ENCODE measurements at regions not wholly inside any gene's neighbourhood (a gene's known extent, or its start where the extent isn't known, plus 50 kb on each side); places are given as distances from the start of the nearest gene placed in this dataset.

DNA sequence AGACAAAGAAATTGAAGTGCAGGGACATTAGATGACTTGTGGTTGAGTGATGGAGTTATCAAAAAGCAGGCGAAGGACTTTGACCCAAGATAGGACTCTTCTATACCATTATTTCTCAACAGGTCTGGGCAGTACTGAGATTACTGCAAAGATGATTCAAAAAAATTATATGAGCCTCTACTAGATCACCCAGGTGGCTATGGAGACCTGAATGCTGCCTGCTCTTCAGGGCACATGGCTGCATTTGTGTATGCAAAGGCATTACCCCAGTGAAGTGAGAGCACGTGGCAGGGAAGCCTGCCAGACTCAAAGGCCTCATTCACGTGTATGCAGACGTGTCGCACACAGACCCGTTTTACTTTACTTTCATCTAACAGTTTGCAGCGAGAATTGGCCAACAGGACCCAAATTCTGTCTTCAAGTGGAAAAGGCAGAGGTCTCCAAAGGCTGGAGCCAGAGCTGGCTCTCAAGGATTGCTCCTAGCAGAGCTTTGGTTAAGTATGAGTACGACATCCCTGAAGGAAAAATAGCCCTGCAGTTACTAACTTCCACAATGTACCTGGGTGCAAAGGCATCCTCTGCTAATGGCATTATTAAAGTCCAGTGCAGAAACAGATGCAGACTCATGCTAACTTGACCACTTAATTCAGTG is 113.8 kb upstream of the ARMC2 start:
- DNase-seq, result no peak

DNA sequence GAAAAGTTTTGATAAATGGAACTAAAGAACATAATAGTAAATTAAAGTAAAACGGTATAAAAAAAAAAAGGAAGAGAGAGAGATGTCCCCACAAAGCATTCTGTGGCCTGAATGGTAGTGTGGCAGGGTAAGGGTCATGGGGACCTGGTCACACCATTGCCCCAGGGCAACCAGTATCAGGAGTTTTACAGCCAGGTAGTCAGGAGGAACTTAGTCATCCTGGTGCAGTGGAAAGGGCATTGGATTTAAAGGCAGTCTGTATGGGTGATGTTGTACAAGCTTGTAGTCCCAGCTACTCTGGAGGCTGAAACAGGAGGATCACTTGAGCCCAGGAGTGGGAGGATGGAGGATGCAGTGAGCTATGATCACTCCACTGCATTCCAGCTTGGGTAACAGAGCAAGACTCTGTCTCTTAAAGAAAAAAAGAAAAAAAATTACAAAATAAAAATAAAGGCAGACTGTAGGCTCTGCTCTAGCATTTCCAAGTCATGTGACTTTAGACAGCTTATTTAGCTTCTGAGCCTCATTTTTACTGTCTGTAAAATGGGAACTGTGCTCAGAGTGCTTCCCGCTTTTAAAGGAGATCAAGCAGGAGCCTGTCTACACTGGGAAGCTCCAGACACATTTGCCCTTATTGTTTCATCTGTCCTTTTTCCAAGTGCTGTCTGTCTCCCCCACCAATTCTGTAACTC is 112.8 kb upstream of the ARMC2 start:
- no peak for DNase-seq

DNA sequence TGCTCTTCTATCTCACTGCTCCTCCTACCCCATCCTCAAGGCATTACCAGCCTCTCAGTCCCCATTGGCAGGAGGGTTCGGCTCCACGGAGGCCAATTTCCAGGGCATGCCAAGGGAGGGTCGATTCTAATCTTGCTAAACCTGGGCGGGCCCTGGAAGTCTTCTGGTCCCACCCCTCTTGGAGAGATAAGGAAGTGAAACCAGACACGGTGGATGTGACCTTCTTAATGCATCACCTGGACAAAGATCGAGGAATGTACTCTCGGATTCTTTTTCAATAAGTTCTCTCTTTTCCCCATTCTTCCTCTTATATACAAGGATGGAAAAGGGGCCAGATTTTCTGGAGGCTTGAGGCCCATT is 112.2 kb upstream of the ARMC2 start:
- DNase-seq, result no peak

DNA sequence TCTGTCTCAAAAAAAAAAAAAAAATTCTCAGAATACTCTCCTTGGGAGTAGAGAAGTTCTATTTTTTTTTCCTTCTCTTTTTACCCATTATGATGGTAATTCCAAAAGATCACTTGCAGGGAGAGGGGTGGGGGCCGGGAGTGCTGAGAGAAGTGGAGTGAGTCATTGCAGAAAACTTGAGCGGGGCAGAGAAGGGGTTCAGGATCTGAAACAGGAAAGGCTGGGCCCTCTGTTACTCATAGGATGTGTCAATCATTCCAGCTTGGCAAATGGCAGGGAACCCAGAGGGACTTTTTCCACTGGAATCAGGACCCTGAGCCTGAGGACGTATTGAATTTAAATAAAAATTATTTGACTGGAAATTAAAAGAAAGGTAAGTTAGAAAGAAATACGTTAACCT is 111.4 kb upstream of the ARMC2 start:
- no peak for DNase-seq

DNA sequence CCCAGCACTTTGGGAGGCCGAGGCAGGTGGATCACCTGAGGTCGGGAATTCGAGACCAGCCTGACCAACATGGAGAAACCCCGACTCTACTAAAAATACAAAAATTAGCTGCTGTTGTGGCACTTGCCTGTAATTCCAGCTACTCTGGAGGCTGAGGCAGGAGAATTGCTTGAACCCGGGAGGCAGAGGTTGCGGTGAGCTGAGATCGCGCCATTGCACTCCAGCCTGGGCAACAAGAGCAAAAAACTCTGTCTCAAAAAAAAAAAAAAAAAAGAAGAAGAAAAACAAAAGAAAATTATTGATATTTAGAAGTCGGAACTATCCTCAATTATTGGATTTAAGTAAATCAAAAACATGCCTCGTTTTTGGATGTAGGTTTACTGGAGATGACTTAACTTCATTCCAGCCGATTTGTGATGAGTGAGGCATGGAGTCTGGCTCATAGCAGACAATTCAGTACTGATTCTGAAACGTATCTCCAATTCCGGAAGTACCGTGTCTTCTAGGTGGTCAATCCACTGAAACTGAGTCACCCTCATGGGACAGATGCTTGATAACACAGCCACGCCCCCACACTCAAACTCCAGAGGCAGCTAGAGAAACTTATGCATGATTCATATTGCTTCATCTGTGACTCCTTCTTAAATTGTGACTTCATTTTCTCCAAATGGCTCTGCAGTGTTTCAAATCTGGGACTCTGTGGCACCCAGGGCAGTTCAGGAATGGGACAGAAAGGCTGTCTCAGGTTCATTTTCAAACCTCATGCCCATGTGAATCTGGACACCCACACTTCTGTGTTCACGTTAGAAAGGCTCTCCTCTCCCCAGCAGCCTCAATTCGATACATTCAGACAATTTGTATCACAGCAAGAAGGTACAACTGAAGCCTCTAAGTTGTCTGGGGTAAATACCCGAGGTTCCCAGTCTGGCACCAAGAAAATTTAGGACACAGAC is 110.4 kb upstream of the ARMC2 start:
- no peak for DNase-seq

DNA sequence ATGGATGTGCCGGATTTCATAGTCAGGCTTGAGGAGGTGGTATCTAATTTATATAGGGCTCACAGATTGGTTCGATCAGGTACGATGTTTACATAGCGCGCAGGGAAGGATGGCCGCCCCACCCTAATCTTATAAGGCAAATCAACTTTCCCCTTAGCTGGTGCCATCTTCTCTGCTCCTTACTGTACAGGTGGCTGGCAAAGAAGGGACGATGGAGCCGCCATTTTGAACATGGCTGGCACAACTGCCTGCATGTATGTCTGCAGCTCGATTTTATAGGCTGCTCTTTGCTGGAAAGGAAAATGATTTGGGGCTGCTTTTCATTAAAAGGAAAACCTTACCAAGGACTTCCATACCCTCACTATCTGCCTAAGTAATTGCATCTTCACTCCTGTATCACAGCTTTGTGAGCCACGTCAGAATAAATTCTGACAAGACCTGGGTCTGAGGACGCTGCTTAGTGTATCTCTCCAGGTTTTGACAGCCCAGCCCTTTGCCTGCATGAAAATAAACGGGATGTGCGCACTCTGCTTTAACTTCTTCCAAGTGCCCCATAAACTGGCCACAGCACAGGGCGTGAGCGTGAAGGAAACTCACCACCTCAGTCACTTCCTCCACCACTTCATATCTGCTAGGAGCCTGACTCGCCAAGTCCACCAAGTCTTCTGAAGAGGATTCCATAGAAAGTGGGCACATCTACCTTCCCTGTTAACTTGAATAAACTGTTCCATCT is 109.4 kb upstream of the ARMC2 start:
- no peak for DNase-seq

DNA sequence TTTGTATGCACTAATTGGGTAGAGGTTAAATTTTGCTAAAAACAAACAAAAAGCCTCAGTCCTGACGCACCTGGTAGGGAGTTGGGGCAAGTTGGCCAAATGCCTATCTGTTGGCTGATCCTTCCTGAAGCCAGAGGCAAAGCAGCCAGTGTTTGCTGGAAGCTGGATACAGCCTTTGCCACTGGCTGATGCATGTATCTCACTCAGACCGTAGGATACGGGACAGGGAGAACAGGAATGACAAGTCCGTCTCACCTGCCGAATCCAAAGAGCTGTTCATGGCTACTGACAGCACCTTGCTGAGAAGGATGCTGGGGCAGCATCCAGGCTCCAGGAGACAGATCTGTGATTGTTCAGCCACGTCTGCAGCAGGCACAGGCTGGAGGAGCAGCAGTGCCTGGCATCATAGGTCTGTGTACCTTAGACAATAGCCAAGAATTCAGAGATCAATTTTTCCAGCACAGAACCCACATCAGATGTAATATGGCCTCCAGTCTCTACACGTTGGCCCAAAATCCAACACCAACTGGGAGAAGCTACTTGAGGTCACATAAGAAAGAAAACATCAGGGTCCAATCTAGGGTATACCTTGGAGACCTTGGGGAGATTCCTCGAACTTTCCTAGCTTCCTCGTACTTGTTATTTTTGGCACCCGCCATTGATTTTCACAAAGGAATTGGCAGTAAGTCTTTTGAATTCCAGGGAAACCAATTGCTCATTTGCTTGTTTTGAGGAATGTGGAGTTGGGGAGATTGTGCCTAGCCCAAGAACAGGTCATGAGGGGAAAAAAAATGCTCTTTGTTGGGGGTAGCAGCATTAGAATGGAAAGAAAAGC is 108.5 kb upstream of the ARMC2 start:
- DNase-seq, result no peak

DNA sequence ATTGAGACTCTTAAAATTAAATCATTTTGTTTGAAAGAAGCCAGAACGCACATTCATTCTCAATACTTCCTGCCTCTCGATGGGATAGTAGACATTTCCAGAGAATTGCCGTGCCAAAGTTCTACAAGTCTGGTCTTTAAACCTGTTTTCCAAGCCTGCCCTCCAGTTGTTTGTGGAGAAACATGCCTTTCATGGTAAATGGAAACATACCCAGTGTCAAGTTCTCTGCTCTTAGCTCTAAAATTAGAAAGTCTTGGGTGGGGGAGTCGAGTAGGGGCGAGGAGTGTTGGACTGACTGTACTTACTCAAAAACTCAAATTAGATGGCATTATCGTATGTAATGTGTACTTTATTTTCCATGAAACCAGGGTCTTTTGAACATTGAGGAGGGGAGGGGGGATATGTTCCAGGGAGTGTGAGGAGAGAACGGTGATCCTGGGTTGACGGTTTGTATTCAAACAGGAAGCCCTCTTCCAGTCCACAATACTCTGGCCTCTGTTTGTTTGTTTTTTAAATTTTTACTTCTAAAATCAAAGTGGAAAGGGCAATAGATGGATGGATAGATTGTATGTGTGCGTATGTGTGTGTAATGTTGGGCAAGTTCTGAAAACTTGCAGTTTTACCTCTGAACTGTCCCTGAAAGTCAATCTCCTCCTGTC is 106.8 kb upstream of the ARMC2 start:
- DNase-seq, result no peak

DNA sequence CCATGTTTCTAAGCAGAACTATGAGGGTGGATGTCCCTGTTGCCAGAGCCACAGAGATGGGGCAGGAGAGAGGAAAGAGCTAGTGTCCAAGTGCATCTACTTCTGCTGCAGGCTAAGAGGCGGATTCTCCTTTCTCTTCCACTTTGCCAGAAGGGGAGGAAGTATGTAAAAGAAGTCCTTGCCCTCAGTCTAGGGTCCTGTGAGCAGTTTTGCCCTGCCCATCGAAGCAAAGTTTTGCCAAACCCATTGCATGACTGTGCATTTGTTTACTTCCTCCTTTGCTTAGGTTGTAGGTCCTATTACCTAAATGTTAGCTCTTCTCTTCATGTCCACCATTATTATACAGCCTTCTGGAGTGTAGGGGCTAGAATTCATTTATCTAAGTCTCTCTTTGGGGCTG is 106.2 kb upstream of the ARMC2 start:
- no peak for DNase-seq

DNA sequence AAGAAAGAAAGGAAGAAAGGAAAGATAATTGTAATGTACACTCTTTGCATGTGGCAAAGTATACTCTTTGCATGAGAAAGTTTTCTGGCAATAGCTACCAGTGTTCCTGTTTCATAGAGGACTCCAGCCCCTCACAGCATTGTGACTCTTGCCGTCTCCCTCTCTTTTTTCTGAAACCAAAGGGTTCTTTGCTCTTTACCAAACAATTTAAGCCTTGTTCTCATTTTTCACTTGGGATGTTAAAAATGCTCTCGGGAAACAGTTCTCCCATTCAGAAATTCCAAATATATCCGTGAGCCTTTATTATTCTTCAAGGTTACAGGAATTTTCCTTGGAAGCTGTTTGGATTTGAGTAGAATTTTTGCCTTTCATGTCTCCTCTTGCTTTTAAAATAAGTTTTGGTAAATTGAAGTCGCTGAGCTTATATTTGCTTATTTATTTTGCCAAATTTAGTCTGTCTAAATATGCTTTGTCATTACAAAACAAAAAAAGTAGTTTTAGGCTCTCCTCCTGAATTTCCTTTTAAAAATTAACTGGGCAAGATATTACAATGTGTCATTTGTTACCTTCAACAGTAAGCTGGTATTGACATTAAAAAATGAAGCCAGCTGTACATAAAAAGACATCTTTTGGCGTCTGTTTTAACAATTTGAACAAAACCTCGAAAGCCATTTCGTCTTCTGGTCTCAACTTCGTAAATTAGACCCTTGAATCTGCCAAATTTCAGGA is 103.8 kb upstream of the ARMC2 start:
- DNase-seq, result no peak

DNA sequence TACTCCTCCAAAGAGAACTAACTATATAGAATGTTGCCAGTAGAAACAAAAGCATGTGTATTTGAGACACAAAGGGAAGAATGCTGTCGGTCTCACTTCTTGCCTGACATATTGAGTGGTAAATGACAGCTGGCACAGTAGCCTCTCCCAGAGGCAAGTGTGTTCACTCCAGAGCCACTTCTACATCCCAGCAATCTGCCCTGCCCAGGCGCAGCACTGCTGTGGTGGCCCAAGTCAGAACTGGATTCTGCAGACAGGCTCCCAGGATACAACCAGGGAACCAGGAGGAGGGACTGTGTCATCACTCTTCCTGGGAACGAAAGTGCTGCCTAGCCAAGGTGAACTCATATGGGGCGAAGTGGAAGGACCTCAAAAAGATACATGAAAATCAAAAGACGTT is 103.2 kb upstream of the ARMC2 start:
- no peak for DNase-seq

DNA sequence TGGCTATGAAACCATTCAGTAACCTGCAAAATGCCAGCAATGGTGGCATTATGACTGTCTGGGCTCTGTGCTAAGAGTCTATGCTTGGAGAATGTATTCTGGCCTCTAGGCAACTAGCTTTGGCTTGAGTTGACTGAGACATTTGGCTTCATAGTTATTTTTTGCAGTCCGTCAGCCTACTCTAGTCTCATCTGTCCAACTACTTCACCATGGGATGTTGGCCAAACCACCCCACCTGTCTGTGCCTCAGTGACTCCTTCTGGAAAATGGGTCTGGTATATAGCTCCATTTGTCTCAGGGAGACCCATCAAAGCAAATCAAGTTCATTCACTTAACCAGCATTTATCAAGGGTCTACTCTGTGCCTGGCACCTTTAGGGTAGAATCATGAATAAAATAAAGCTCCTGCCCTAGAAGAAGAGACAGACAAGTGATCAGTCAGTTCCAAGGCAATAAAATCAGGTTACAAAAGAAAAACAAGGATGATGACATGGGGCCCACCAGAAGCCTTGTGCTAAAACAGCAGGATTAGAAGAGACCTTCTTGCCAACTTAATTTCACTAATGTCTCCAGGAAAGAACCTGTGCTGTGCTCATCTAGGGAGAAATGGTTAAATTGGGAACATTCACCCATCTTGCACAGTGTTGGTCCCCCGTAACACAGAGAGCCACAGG is 102.4 kb upstream of the ARMC2 start:
- DNase-seq, result no peak

DNA sequence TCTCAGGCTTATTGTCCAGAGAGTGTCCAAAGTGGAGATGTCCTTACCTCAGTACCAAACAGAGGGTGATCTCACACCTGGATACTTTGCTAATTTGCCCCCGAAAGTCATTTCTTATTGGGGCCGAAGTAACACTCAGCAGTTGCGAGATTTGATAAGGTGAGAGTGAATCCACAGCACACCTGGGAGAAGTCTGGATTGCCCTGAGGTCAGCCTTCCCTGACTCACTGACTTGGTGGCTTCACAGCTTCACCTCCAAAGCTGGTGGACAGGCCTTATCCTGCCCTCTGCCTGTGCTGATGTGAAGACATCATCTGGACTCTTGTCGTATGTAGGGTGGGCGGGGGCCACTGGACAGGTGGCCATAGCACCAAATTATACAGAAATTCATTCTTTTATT is 101.9 kb upstream of the ARMC2 start:
- DNase-seq, result no peak

DNA sequence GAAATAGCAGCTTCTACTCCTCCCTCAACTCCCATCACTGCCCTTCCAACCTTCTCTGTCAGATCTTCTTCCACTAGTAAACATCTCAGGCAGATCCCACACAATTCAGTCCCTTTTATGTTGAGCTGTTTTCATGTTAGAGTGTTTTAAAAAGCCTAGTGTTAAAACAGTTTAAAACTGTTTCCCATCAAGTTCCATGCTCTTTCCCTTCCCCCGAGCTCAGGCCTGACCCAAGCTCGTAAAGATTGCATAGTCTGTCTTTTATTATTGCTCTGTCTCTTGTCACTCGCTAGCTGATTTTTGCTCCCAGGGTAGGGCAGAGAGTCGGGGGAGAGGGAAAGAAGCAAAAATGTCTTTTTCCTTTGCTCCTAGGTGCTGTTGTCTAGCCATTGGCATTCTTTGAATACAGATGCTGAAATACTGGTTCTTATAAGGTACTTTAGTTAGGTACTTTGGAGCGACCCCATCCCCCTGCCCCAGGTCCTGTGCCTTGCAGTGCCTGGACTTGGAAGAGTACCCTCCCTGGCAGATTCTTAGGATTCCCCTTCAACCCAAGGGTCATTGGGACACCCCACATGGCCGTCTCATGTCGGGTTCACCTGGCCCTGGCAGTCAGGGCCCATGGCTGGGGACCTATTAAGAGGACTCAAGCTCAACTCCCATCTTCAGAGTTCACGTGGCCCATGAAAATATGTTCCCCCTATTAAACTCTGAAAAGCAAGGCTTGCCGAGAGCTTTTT is 101.2 kb upstream of the ARMC2 start:
- DNase-seq, result no peak

DNA sequence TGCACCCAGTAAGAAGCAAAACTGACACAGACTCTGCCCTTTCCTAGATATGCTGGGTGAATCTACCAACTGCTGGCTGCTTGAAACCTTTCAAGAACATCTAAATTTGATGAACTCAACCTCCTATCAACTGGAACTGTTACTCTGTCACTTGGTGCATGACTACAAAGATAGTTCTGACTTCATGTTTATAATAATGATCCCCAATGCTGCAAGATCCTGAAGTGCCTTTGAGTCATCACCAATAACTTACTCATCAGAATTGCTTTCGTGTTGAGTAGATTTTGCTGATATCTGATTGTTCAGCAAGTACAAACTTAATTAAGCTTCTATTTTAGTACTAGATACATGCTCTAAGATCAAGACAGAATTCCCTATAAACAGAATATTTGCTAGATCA is 100.2 kb upstream of the ARMC2 start:
- DNase-seq, result no peak

DNA sequence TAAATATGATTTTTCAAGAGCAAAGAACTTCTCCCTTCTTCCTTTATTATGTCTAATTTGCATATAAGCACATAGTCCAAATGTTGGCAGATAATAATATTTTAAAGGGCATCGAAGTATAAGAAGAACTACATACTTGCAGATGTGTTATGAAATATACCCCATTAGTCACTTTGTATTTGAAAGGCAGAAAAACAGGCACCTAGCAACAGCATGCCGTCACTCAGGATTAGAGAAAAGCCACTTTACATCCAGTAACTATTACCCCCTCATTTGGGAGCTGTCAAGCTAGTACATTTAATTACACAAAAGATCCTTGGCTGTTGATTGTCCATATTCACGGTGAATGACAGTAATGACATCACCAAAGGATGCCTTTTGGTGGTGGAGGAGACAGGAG is 99.3 kb upstream of the ARMC2 start:
- DNase-seq, result no peak

DNA sequence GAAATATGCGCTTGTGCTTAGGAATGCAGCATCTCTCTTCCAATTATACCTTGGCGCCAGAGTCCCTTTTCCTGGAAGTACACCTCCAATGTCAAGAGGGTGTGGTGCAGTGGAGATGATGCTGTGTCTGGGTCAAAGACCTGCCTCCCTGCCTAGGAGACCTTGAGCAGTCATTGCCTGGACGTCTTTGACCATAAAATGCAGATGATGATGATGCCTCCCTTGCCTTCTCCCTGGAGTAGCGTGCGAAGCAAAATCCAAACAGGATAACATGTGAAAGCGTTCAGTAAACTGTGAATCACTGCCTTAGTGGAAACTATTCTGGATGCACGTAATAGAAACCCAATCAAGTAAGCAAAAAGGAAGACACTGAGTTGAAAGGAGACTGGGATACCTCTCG is 97.4 kb upstream of the ARMC2 start:
- no peak for DNase-seq

DNA sequence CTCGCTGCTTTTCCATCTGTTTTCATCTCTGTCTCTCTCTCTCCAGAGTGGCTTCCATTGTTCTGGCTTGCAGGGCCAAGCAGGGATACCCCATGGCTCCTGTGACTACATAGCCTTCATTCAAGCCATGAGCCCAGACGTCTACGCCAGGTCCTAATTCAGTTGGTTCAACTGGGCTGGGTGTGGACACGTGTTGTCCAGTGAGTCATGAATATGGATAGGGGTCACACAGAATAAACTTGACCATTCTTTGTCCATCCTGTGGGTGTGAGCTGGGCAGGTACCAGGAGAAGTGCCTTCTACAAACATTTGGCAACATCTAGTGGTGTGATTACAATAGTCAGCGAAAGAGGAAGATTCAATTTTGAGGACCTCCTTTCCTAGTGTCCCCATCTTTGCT is 96.9 kb upstream of the ARMC2 start:
- DNase-seq, result no peak

DNA sequence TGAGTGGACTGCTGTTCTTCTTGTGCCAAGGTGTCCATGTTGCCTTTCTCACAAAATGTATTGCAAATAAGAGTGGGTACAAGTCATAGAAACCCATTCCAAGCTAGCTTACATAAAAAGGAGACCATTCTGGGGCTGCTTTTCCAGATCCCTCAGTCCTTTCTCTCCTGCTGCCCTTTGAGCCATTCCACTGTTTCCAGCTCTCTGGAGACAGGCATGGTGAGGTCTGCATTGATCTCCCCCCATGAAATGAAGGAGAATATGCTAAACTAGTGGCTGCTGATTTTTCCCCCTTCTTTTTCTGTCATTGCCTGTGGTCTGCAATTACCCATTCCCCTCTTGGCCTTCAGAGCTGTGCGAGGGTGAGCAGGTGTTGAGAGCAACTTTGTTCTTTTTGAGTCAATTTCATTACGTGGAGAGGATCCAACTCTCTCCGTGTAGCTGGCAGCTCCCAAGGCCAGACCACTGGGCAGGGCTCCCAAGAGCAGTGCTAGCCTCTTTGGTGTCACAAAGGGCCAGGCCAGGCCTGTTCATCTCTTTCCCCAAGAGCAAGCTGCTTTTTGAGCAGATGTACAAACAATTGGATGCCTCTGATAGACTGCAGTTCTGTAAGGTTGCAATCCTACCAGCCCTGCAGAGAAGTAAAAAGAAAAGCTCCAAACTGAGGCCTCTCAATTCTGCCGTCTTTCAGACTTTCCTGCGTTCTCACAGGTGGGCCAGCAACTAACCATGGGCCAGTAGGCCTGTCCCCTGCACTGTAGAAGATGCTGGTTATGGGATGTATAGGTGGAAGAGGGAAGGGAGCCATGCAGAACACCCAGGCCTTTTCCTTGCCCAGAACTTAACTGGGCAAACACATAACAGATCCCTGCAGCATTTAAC is 96.1 kb upstream of the ARMC2 start:
- DNase-seq, result no peak
